DMS53 treated with DMSO at 0.1 percent for 48 hours (cell line): ENCODE measurements at regions not wholly inside any gene's neighbourhood (a gene's known extent, or its start where the extent isn't known, plus 50 kb on each side); places are given as distances from the start of the nearest gene placed in this dataset.

Experiments
- DNase-seq: peaks from one replicate; lab custom pipeline; 2025; ENCODE audit not compliant: unreplicated experiment; lab: John Stamatoyannopoulos, UW

- DNase-seq: no peak
These were observed 176.9 kb downstream of the FOXA2 start for GRCh38 chr20:22407237-22408193.

DNA sequence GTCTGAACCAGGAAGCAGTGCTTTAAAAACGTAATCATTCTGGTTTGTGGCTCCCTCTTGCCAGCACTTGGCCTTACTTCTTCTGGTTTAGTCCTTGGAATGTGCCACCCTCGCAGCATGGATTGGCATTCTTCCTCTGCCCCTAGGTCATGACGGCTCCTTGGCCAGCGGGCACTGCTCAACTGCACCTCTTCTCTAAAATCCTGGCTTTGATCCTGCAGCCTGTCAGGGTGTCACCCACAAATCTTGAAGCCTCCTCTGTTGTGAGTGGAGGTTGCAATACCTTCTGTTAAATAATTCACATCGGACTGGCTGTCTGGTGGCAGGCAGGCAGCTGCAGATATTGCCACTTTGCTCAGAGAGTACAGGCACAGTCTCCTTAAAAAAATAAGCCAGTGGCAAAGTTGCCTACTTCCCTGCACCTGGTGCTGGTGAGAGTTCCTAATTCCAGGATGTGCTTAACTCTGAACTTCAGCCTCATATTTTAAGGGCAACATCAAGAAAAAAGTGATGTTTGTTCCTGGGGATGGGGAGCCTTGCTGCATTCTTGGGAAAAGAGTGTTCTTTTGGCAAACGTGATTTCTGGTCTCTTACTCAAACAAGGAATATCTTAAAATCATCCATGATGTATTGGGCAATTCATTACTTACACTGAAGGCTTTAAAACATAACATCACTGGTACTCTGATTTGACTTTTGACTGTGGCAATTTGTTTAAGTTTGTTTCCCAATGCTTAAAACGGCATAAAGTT, 179.8 kb downstream of the FOXA2 start:
- DNase-seq: no peak

DNA sequence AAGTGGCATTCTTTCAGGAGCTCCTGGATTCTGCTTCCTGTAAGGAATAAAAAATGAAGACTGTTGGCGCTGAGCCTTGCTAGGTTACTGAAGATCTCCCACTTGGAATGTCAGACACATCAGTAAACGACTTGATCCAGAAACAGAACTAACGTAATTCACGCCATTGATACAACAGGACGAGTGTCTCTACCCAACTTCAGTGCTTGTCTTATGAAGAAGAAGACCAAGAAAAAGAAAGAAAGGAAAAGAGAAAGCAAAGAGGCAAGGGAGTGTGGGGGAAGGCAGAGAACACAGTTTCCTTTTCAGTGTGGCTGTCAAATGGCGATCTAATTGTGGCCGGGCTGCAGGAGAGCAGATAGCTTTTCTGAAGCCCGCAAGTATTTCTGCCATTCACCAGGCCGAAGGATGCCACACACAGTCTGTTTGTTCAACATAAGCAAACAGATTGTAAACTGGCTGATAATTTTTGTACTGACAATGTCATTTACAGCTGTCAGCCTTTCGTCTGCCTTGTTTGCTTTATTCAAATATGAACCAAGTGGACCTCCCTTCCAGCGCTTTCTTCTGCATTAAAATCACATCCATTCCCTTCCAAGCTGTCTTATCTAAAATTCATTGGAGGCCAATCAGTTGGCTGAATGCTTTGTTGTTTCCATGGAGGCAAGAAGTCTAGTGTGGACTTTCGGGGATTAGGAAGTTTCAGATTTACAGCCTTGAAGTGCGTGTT, 180.6 kb downstream of the FOXA2 start:
- peak; percentile 71 for DNase-seq

DNA sequence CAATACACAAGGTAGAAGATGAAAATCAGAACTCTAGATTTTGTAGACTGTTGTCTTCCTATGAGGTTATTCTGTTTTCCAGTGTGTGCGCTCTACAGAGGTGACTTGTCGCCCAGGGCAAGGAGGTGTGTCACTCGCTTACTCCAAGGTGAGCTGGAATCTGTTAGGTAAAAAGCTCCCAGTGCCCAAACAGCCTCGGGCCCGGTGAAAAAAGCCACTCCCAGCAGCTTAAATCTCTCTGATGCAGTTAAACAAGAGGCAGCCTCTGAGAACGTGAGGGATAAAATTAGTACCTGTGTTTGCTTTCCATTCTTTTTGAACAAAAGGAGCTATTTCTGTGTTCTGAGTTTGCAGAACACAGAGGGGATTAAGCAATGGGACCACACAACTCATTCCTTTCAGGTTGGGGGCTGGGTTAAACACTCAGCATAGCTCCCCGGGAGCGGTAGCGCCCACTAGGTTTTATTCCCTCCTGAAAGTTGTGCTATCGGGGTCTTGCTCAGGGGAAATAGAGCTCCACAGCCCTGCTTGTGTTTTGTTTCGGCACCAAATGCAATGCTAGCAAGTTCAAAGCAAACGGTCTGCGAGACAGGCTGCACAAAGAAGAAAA, 181.2 kb downstream of the FOXA2 start:
- no peak for DNase-seq

- no peak for DNase-seq
These were observed 181.8 kb downstream of the FOXA2 start for GRCh38 chr20:22402550-22402949.

DNA sequence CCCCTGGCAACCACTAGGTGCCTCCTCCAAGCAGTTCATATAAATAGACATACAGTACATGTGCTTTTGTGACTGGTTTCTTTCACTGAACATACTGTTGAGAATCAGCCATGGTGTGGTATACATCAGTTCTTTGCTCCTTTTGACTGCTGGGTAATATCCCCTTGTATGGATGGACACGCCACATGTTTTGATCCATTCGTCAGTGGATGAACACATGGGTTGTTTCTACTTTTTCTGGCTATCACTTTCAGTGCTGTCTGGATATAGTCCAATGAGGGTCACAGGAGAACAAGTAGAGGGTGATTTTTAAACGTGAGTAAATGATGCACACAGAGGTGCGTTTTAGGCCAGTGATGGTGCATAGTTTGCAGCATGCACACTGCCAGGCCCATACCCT, 183.9 kb downstream of the FOXA2 start:
- DNase-seq: no peak

DNA sequence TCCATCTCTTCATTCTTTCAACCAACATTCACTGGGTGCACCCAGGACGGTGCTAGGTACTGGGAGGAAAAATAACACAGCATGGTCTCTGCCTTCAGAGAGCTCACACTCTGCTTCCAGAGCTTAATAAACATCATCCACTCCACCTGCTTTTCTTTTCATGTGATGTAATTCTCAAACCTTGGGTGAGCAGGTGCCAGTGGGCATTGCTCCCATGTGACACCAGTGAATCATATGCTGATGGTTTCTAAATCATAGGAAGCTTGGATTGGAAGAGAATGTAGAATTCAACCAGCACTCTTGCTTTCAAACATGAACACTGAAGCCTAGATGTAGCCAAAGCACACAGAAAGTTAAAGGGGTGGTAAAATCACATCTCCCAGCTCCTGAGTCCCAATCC, 189.8 kb downstream of the FOXA2 start:
- peak; percentile 38 for DNase-seq

DNA sequence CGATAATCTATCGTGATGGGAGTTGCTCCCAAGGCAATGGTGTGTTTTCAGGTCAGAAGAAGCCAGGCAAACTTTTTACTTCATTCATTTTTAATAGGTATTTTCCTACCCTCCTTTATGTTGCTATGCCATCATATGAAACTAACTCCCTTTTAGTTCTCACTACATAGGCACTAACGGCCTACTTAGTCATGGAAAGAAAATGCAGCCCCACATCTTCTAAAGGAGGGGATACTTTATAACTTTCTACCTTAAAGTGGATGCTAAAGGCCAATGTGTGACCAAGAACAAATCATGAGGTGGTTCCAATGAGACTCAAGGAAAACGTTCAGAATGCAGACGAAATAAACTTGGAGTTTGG, 193.8 kb downstream of the FOXA2 start:
- no peak for DNase-seq

DNA sequence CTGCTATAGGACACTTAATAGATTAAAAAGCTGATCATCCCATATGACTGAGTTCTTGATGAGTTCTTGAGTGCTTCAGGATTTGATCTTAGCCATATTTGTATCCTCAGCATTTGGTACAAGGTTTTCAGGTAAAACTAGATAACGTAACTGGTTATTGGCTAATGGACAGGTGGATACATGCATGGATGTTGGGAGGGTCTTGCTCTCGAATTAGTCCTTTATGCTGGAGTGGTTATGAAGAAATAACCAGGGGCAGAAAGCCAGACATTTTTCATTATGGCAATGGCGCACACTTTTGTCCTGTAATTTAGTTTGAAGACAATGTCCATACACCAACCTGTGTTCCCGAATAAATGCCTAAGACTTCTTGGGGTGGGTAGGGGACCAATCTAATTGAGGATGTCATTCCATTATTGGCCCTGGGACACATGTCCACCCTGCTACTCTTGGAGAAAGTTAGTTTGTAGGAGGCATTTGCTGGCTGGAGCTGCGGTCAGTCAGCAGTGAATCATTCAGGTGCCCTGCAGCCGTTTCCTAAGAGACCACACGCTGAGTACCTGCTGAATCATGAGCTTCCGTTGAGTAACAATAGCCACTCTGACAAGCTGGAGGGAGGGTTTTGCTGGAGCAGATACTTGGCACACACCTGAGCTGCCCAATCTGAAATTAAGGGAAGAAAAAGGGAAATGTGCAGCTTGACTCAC, 194.4 kb downstream of the FOXA2 start:
- peak; percentile 82 for DNase-seq

- no peak for DNase-seq
These were observed 196.9 kb downstream of the FOXA2 start for GRCh38 chr20:22387452-22387851.

DNA sequence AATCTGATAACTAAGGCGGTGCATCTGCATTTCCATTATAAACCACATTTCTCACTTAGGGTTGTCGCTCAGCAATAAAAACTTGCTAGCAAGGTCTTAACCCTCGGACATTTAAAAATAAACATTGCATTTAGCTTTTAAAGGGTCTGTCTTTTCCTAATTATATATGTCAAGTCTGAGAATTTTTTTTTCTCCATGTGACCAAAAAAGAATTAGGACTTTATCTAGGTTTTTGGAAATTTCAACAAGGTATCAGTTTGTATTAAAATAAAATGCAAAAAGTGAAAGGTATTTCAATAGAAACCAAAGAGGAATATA, 198.1 kb downstream of the FOXA2 start:
- no peak for DNase-seq

DNA sequence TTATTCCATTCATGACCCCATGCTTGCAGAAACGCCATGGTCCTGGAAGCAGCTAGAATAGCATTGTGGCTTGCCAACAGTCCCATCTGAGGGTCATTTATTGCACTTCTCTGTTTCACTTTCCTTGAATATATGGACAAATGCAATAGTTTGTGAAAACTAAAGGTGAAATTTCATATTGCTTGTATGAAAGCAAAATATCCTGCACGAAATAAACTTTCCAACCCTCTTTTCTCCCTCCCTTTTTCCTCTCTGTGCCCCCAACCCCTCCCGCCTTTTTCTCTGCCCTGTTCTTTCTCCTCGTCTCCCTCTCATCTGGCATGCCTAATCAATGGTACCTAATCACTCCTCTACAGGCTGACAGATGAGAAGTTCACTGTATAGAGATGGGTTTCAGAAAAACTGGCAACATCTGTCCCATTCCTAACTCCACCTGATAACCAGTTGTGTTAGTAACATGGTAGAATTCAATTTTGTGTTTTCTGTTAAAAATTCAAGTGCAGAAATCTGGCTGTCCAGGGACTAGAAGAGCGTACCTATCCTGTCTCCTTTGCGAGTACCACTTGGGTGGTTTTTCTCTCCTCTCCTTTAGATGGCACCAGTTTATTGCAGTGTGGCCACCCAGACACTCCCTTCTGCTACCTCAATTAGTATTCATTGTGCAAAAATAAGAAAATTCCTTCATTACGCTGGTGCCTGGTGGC, 198.6 kb downstream of the FOXA2 start:
- peak; percentile 42 for DNase-seq

DNA sequence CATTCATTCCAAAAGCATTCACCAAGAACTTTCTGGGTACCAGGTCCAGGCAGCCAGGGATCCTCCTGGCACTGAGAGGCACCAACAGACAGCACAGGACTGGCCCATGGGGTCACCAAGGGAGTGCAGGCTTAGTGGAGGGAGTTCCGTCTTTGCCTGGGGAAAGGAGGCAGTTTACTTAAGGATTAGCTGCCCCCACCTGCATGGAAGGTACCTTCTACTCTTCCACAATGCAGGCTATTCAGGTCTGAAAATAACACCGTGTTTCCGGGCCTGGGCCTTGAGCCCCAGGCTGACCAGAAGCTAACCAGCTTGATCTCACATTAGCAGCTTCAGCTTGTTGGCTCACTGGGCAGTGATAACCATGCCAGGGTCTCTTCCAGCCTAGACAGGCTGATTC, 199.4 kb downstream of the FOXA2 start:
- no peak for DNase-seq

DNA sequence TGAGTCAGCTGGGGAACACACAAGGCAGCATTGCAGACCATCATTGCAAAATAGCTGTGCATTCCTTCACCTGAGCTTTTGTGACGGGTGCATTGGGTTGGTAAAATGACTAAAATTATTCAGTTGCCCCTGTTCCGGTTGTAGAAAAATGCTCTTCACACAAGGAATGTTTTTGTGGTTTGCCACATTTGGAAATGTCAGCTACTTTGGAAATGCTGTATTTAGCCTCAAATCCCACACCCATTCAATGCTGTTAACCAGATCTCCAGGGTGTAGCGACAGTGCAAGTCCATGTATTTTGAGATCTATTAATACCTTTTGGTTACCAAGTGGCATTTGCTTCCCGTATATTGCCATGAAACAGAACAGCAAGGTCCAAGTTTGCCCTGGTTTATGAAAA, 201.2 kb downstream of the FOXA2 start:
- no peak for DNase-seq

GRCh38 chr20:22382742-22383141, 201.6 kb downstream of the FOXA2 start:
- DNase-seq: no peak

DNA sequence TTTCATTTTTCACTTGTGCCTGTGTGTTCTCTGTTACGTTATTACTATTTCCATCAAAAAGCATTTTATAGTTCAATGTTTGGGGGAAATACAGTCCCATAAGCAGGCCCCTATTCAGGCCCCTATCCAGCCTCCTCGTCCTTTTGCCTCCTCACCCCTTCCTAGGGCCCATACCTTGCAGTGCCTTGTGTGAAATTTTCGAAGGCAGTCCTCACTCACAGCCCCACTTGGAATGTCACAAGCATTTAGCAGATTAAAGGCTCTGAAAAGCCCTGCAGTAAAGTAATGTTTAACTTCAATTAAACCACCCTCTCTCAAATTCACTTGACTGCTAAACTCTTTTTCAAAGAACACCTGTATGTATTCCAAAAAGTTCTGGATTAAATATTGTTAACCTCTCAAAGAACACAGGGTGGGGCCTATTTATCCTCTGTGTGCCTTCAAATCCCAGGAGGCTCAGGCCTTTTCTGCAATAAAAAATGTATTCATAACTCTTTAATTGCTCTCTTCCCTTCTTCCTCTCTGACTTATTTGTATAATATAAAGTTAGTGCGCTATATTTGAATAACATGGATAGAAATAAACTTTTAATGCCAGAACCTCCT, 202.5 kb downstream of the FOXA2 start:
- no peak for DNase-seq

- peak; percentile 7 for DNase-seq
These were observed 204.9 kb downstream of the FOXA2 start for GRCh38 chr20:22379472-22379871.

- peak; percentile 33 for DNase-seq
These were observed 209.4 kb downstream of the FOXA2 start for GRCh38 chr20:22374678-22375590.

- peak; percentile 70 for DNase-seq
These were observed 210.3 kb downstream of the FOXA2 start for GRCh38 chr20:22374066-22374465.
